Peyer's patch (tissue), 4 donors: ENCODE measurements at regions not wholly inside any gene's neighbourhood (a gene's known extent, or its start where the extent isn't known, plus 50 kb on each side); places are given as distances from the start of the nearest gene placed in this dataset.

Experiments used
- POLR2A ChIP-seq, 2 donors: fragments of 450-650 bp; IDR thresholded peaks; one replicate each; pipeline ENCODE4 v1.5.1; 2017; ENCODE audit warnings: antibody characterized with exemption in 2 of 2, mild to moderate bottlenecking in 2 of 2, moderate library complexity in 2 of 2
- TF ChIP-seq, protein P1 (sequence below), 6 experiments: fragments of 450-650 bp in 4 of 6; fragments of 200-600 bp in 2 of 6; sonication (generic) in 1 of 6; IDR thresholded peaks; one replicate each; pipeline ENCODE4 v1.5.1; 2017 to 2019; ENCODE audit warnings: antibody characterized with exemption in 6 of 6, mild to moderate bottlenecking in 3 of 6, moderate library complexity in 1 of 6

DNA sequence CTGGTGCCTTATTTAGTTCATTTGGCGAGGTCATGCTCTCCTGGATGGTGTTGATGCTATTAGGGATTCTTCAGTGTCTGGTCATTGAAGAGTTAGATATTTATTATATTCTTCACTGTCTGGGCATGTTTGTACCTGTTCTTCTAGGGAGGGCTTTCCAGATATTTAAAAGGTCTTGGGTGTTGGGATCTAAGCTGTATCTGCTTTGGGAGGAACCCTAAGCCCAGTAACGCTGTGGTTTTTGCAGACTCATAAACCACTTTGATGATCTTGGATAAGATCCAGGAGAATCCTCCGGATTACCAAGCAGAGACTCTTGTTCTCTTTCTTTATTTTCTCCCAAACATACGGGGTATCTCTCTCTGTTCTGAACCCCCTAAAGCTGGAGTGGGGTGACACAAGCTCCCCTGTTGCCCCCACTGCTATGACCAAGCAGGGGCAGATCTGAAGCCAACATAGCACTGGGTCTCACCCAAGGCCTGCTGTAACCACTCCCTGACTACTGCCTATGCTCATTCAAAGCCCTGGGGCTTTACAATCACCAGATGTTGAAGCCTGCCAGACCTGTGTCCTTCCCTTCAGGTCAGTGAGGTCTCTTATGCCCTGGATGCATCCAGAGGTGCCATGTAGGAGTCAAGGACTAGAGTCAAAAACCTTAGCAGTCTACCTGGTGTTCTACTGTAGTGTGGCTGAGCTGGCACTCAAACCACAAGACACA is 187.6 kb downstream of the GUCY2F start:
- TF ChIP-seq, protein P1, sequence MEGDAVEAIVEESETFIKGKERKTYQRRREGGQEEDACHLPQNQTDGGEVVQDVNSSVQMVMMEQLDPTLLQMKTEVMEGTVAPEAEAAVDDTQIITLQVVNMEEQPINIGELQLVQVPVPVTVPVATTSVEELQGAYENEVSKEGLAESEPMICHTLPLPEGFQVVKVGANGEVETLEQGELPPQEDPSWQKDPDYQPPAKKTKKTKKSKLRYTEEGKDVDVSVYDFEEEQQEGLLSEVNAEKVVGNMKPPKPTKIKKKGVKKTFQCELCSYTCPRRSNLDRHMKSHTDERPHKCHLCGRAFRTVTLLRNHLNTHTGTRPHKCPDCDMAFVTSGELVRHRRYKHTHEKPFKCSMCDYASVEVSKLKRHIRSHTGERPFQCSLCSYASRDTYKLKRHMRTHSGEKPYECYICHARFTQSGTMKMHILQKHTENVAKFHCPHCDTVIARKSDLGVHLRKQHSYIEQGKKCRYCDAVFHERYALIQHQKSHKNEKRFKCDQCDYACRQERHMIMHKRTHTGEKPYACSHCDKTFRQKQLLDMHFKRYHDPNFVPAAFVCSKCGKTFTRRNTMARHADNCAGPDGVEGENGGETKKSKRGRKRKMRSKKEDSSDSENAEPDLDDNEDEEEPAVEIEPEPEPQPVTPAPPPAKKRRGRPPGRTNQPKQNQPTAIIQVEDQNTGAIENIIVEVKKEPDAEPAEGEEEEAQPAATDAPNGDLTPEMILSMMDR (IDR thresholded peaks at IDR 0.05): no peak
- no peak for TF ChIP-seq POLR2A (IDR thresholded peaks at IDR 0.05)
